ENCODE measurements at regions not wholly inside any gene's neighbourhood (a gene's known extent, or its start where the extent isn't known, plus 50 kb on each side); places are given as distances from the start of the nearest gene placed in this dataset.

DNA sequence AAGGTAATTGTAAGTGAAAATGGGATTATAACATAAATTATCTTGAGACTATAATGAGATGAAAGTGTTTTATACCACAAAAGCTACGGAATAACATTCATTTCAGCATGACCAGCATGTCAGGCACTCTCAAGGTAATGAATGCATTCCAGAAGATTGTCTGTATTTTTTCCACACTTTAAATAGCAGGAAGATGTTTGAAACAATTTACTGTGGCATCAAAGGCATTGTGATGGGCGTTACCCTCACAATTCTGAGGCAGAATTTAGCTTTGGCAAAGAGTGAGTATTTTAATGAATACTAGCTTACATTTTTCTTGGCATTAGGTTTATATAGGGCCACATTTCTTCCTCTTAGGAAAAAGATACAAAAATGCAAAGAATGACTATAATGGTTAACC lies 627.2 kb downstream of the BCKDHB start:
- 0% methylated on average over 2 of the region's 2 CpGs for WGBS (ENCODE audit: insufficient coverage, insufficient replicate concordance, low lambda C conversion rate, missing lambda C conversion rate)

DNA sequence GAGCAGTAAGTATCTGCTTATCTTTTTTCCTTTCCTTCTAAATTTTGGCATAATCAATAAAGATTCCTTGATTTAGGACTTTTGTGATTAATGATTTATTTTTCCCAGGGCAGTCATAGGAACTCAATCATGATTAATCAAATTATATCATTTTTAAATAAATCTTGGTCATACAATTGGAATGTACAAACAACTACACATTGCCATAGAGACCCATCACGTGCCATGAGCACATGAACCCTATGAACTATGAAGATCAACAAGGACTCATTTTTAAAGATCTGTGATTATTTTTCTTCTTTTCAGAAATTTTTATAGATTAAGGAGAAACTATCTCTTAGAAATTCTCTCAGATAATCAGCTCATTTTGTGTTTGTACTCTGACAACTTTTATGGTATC lies 622.4 kb downstream of the BCKDHB start:
- no peak for ATAC-seq
- Histone ChIP-seq H3K27me3 (replicated peaks in 1 of 2; ENCODE audit: control insufficient read depth in 2 of 2, insufficient read depth in 2 of 2, low read length in 1 of 2) (no peaks in the 10 kb centered on the region), H3K4me2 (ENCODE audit: control insufficient read depth, insufficient read depth) (no peak overlapping the region), H3K9ac (ENCODE audit: control insufficient read depth, insufficient read depth, low read length) (no peak overlapping the region), H3K36me3 (ENCODE audit: control insufficient read depth in 2 of 2, insufficient read depth in 2 of 2, low read length in 1 of 2) (no peaks in the 10 kb centered on the region), H3K9me3 (replicated peaks; ENCODE audit: control insufficient read depth, insufficient read depth, low read length) (no peaks in the 10 kb centered on the region), H3K4me1 (ENCODE audit: control insufficient read depth, insufficient read depth, low read length) (no peaks in the 10 kb centered on the region), H4K20me1 (ENCODE audit: control insufficient read depth, insufficient read depth) (no peaks in the 10 kb centered on the region), H3K27ac (ENCODE audit: control insufficient read depth, insufficient read depth) (no peak overlapping the region), H3K79me2 (ENCODE audit: control insufficient read depth, insufficient read depth, low read length) (no peaks in the 10 kb centered on the region), H2AFZ (ENCODE audit: control insufficient read depth, low read depth, low read length) (no peak overlapping the region), H3K4me3 (no peak overlapping the region)
- intact Hi-C loops (cut with micrococcal nuclease; ENCODE audit: unreplicated experiment): no loop called here
- TF ChIP-seq, protein P1, sequence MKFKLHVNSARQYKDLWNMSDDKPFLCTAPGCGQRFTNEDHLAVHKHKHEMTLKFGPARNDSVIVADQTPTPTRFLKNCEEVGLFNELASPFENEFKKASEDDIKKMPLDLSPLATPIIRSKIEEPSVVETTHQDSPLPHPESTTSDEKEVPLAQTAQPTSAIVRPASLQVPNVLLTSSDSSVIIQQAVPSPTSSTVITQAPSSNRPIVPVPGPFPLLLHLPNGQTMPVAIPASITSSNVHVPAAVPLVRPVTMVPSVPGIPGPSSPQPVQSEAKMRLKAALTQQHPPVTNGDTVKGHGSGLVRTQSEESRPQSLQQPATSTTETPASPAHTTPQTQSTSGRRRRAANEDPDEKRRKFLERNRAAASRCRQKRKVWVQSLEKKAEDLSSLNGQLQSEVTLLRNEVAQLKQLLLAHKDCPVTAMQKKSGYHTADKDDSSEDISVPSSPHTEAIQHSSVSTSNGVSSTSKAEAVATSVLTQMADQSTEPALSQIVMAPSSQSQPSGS (IDR thresholded peaks at IDR 0.05; ENCODE audit: low read length): no peak
- TF ChIP-seq WRNIP1 (IDR thresholded peaks at IDR 0.05; ENCODE audit: borderline replicate concordance, low read depth, low read length): no peak
- no peak for TF ChIP-seq SUZ12 (IDR thresholded peaks at IDR 0.05; ENCODE audit: unreplicated experiment)
- no peak for TF ChIP-seq EGR1 (IDR thresholded peaks at IDR 0.05; ENCODE audit: borderline replicate concordance in 1 of 2, low read depth in 2 of 2, low read length in 2 of 2)
- TF ChIP-seq CBFB (IDR thresholded peaks at IDR 0.05; ENCODE audit: low read depth): no peak
- TF ChIP-seq, protein P2, sequence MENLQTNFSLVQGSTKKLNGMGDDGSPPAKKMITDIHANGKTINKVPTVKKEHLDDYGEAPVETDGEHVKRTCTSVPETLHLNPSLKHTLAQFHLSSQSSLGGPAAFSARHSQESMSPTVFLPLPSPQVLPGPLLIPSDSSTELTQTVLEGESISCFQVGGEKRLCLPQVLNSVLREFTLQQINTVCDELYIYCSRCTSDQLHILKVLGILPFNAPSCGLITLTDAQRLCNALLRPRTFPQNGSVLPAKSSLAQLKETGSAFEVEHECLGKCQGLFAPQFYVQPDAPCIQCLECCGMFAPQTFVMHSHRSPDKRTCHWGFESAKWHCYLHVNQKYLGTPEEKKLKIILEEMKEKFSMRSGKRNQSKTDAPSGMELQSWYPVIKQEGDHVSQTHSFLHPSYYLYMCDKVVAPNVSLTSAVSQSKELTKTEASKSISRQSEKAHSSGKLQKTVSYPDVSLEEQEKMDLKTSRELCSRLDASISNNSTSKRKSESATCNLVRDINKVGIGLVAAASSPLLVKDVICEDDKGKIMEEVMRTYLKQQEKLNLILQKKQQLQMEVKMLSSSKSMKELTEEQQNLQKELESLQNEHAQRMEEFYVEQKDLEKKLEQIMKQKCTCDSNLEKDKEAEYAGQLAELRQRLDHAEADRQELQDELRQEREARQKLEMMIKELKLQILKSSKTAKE (IDR thresholded peaks at IDR 0.05; ENCODE audit: low read depth, poor library complexity, severe bottlenecking): no peak
- TF ChIP-seq PAX8 (IDR thresholded peaks at IDR 0.05): no peak
- no TSS peak for BruUV-seq (replicated peaks)
- ChIA-PET RAD21 (ENCODE audit: unreplicated experiment) (no interaction called here), SMC1A (ENCODE audit: uncharacterized antibody, unreplicated experiment) (no interaction called here), POLR2A (no interaction called here), CTCF (no interaction called here)
- no peak for FAIRE-seq
- DNase-seq (ENCODE audit: low read depth, low spot score): no peak
- 7% methylated on average over 1 of the region's 1 CpG for WGBS (ENCODE audit: insufficient coverage, insufficient replicate concordance, low lambda C conversion rate, missing lambda C conversion rate)
- in situ Hi-C loops (cut with MboI): no loop called here

More for the DNA sequence above, 627.2 kb downstream of the BCKDHB start:
- SMC1A ChIA-PET (ENCODE audit: uncharacterized antibody, unreplicated experiment): no interaction called here
- Histone ChIP-seq H3K4me3 (no peak overlapping the region), H3K9ac (ENCODE audit: control insufficient read depth, insufficient read depth, low read length) (no peak overlapping the region), H3K4me2 (ENCODE audit: control insufficient read depth, insufficient read depth) (no peak overlapping the region), H3K27ac (ENCODE audit: control insufficient read depth, insufficient read depth) (no peak overlapping the region), H4K20me1 (ENCODE audit: control insufficient read depth, insufficient read depth) (no peaks in the 10 kb centered on the region), H3K9me3 (replicated peaks; ENCODE audit: control insufficient read depth, insufficient read depth, low read length) (no peaks in the 10 kb centered on the region), H3K79me2 (ENCODE audit: control insufficient read depth, insufficient read depth, low read length) (no peaks in the 10 kb centered on the region), H2AFZ (ENCODE audit: control insufficient read depth, low read depth, low read length) (no peak overlapping the region), H3K27me3 (replicated peaks in 1 of 2; ENCODE audit: control insufficient read depth in 2 of 2, insufficient read depth in 2 of 2, low read length in 1 of 2) (no peaks in the 10 kb centered on the region), H3K36me3 (ENCODE audit: control insufficient read depth in 2 of 2, insufficient read depth in 2 of 2, low read length in 1 of 2) (no peaks in the 10 kb centered on the region), H3K4me1 (ENCODE audit: control insufficient read depth, insufficient read depth, low read length) (no peaks in the 10 kb centered on the region)
- DNase-seq (ENCODE audit: low read depth, low spot score): no peak
- FAIRE-seq: no peak
- in situ Hi-C loops (cut with MboI): no loop called here
- CTCF ChIA-PET: interaction anchor here (1.1 kb wide), 1 partner anchor 128 kb away, joined by 4 read pairs; no protein-coding TSS in a partner anchor
- BruUV-seq (replicated peaks): no TSS peak
- intact Hi-C loops (cut with micrococcal nuclease; ENCODE audit: unreplicated experiment): no loop called here
- RAD21 ChIA-PET (ENCODE audit: unreplicated experiment): interaction anchor here (1.0 kb wide), 1 partner anchor 128 kb away, joined by 3 read pairs; no protein-coding TSS in a partner anchor
- ATAC-seq: no peak
- POLR2A ChIA-PET: no interaction called here
- TF ChIP-seq, protein P3, sequence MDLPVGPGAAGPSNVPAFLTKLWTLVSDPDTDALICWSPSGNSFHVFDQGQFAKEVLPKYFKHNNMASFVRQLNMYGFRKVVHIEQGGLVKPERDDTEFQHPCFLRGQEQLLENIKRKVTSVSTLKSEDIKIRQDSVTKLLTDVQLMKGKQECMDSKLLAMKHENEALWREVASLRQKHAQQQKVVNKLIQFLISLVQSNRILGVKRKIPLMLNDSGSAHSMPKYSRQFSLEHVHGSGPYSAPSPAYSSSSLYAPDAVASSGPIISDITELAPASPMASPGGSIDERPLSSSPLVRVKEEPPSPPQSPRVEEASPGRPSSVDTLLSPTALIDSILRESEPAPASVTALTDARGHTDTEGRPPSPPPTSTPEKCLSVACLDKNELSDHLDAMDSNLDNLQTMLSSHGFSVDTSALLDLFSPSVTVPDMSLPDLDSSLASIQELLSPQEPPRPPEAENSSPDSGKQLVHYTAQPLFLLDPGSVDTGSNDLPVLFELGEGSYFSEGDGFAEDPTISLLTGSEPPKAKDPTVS (IDR thresholded peaks at IDR 0.05; ENCODE audit: low read depth, low read length): no peak
- TF ChIP-seq EZH2 (IDR thresholded peaks at IDR 0.05; ENCODE audit: borderline replicate concordance, control insufficient read depth, low read depth, low read length): no peak
- no peak for TF ChIP-seq BCL11A (IDR thresholded peaks at IDR 0.05; ENCODE audit: low read depth, low read length)
- no peak for TF ChIP-seq ZBED1 (IDR thresholded peaks at IDR 0.05; ENCODE audit: borderline replicate concordance)
- TF ChIP-seq PAX8 (IDR thresholded peaks at IDR 0.05): no peak
- no peak for TF ChIP-seq CBX3 (IDR thresholded peaks at IDR 0.05; ENCODE audit: borderline replicate concordance, low read depth)
- TF ChIP-seq MEF2B (IDR thresholded peaks at IDR 0.05; ENCODE audit: partially characterized antibody, poor library complexity, severe bottlenecking): no peak
- TF ChIP-seq YY1 (IDR thresholded peaks at IDR 0.05; ENCODE audit: low read depth, low read length): no peak
